IMR-90 (cell line): ENCODE measurements at regions not wholly inside any gene's neighbourhood (a gene's known extent, or its start where the extent isn't known, plus 50 kb on each side); places are given as distances from the start of the nearest gene placed in this dataset.

Source experiments
- ATAC-seq: fragments of 200-7000 bp; cut with Tn5 transposase; 2 replicates; pipeline ENCODE4 v1.9.1; 2020; ENCODE audit warnings: low read depth, mild to moderate bottlenecking, moderate library complexity
- BruUV-seq: library from RNA; stranded (reverse); fragments of 400-500 nt; replicated peaks from 2 replicates; lab custom pipeline; 2021; lab: Mats Ljungman, UMichigan
- CTCF ChIA-PET: fragments of 300-600 bp; formaldehyde crosslinking; extraction: SDS; loops from one replicate; lab custom pipeline; 2021; ENCODE audit warnings: antibody characterized with exemption; lab: Yijun Ruan, JAX
- POLR2A ChIA-PET: fragments of 300-600 bp; sonication (Branson Sonifier 250); formaldehyde crosslinking; loops from one replicate; lab custom pipeline; 2022; ENCODE audit warnings: antibody characterized with exemption; ENCODE audit not compliant: unreplicated experiment; lab: Charles Lee
- DNase-seq: peaks from one replicate; pipeline ENCODE4 v3.0.0; 2013
- H2AFZ ChIP-seq: replicated peaks from 2 replicates; pipeline ENCODE3; 2013; ENCODE audit warnings: low read length, mild to moderate bottlenecking; ENCODE audit not compliant: poor library complexity
- H2AK5ac ChIP-seq: 2 replicates; pipeline ENCODE4 v1.6.1; 2013; ENCODE audit warnings: low read depth, low read length, inconsistent platforms
- H2AK9ac ChIP-seq: replicated peaks from 2 replicates; pipeline ENCODE3; 2013; ENCODE audit warnings: mild to moderate bottlenecking, low read depth, low read length, moderate library complexity; ENCODE audit not compliant: poor library complexity
- H2BK120ac ChIP-seq: 2 replicates; pipeline ENCODE4 v1.6.1; 2013; ENCODE audit warnings: low read depth, low read length, inconsistent platforms
- H2BK15ac ChIP-seq: 3 replicates; pipeline ENCODE4 v1.6.1; 2013; ENCODE audit warnings: low read depth, low read length, inconsistent platforms
- H2BK20ac ChIP-seq: 2 replicates; pipeline ENCODE4 v1.6.1; 2013; ENCODE audit warnings: low read depth, mild to moderate bottlenecking, inconsistent platforms, low read length, moderate library complexity
- H2BK5ac ChIP-seq: 2 replicates; pipeline ENCODE4 v1.6.1; 2013; ENCODE audit warnings: mild to moderate bottlenecking, low read depth, low read length, inconsistent platforms; ENCODE audit not compliant: poor library complexity, severe bottlenecking
- H3K14ac ChIP-seq: replicated peaks from 2 replicates; pipeline ENCODE4 v1.6.1; 2013; ENCODE audit warnings: low read depth, low read length, inconsistent platforms
- H3K18ac ChIP-seq: 2 replicates; pipeline ENCODE4 v1.6.1; 2013; ENCODE audit warnings: low read depth, low read length, control low read depth
- H3K23ac ChIP-seq: 2 replicates; pipeline ENCODE4 v1.6.1; 2013; ENCODE audit warnings: low read depth, low read length, inconsistent platforms
- H3K27ac ChIP-seq: 2 replicates; pipeline ENCODE4 v1.5.1; 2013; ENCODE audit warnings: mild to moderate bottlenecking, control low read depth, low read length; ENCODE audit not compliant: insufficient read depth
- H3K27me3 ChIP-seq: 2 replicates; pipeline ENCODE4 v1.6.1; 2013; ENCODE audit warnings: low read length; ENCODE audit not compliant: control insufficient read depth, insufficient read depth
- H3K36me3 ChIP-seq: 2 replicates; pipeline ENCODE4 v1.6.1; 2013; ENCODE audit warnings: low read length, mixed read lengths; ENCODE audit not compliant: control insufficient read depth, insufficient read depth
- H3K4ac ChIP-seq: 2 replicates; pipeline ENCODE4 v1.6.1; 2013; ENCODE audit warnings: low read depth, low read length, inconsistent platforms
- H3K4me1 ChIP-seq: 2 replicates; pipeline ENCODE4 v1.6.1; 2013; ENCODE audit warnings: low read length, mixed read lengths; ENCODE audit not compliant: control insufficient read depth, insufficient read depth
- H3K4me2 ChIP-seq: 2 replicates; pipeline ENCODE4 v1.6.1; 2013; ENCODE audit warnings: low read depth, mild to moderate bottlenecking, control low read depth, low read length, moderate library complexity
- H3K4me3 ChIP-seq: 2 replicates; pipeline ENCODE4 v1.5.1; 2013; ENCODE audit warnings: low read depth, mild to moderate bottlenecking, control low read depth, low read length, moderate library complexity; ENCODE audit not compliant: insufficient read depth
- H3K56ac ChIP-seq: 2 replicates; pipeline ENCODE4 v1.6.1; 2013; ENCODE audit warnings: low read length, inconsistent platforms; ENCODE audit not compliant: insufficient read depth; ENCODE audit errors: extremely low read depth
- H3K79me1 ChIP-seq, 2 experiments: 2 replicates each; pipeline ENCODE4 v1.6.1; 2013; ENCODE audit warnings: low read length in 2 of 2, inconsistent platforms in 1 of 2, low read depth in 1 of 2
- H3K9ac ChIP-seq: 2 replicates; pipeline ENCODE4 v1.6.1; 2013; ENCODE audit warnings: low read depth, low read length, control low read depth
- H3K9me1 ChIP-seq: 2 replicates; pipeline ENCODE4 v1.6.1; 2013; ENCODE audit warnings: low read length, inconsistent platforms; ENCODE audit not compliant: insufficient read depth
- H3K9me3 ChIP-seq: 2 replicates; pipeline ENCODE4 v1.6.1; 2013; ENCODE audit warnings: low read length; ENCODE audit not compliant: control insufficient read depth, insufficient read depth
- H4K20me1 ChIP-seq: 2 replicates; pipeline ENCODE4 v1.6.1; 2013; ENCODE audit warnings: low read length, inconsistent platforms; ENCODE audit not compliant: insufficient read depth
- H4K5ac ChIP-seq: 2 replicates; pipeline ENCODE4 v1.6.1; 2013; ENCODE audit warnings: mild to moderate bottlenecking, low read depth, low read length, control low read depth
- H4K8ac ChIP-seq, 2 experiments: 2 replicates each; pipeline ENCODE4 v1.6.1; 2013; ENCODE audit warnings: low read depth in 2 of 2, low read length in 2 of 2, control low read depth in 1 of 2, inconsistent platforms in 1 of 2
- H4K91ac ChIP-seq: 2 replicates; pipeline ENCODE4 v1.6.1; 2013; ENCODE audit warnings: low read depth, low read length, inconsistent platforms; ENCODE audit not compliant: insufficient read depth
- CEBPB ChIP-seq: IDR thresholded peaks from 2 replicates; pipeline ENCODE4 v1.6.1; 2012; ENCODE audit warnings: low read depth, low read length, improper control_type of control experiment
- CHD1 ChIP-seq: IDR thresholded peaks from 2 replicates; pipeline ENCODE4 v1.6.1; 2012; ENCODE audit warnings: low read depth, low read length, improper control_type of control experiment
- FOS ChIP-seq: fragments of 150-350 bp; IDR thresholded peaks from 2 replicates; pipeline ENCODE4 v1.6.1; 2016; ENCODE audit warnings: low read depth, low read length
- MAFK ChIP-seq: IDR thresholded peaks from 2 replicates; pipeline ENCODE4 v1.6.1; 2012; ENCODE audit warnings: low read depth, low read length, improper control_type of control experiment
- MXI1 ChIP-seq: IDR thresholded peaks from 2 replicates; pipeline ENCODE4 v1.6.1; 2012; ENCODE audit warnings: low read depth, mild to moderate bottlenecking, low read length, moderate library complexity, borderline replicate concordance
- NFE2L2 ChIP-seq: fragments of 150-350 bp; IDR thresholded peaks from 2 replicates; pipeline ENCODE4 v1.6.1; 2016; ENCODE audit warnings: low read depth, mild to moderate bottlenecking, low read length
- RCOR1 ChIP-seq: IDR thresholded peaks from 2 replicates; pipeline ENCODE4 v1.6.1; 2012; ENCODE audit warnings: mild to moderate bottlenecking, low read length, improper control_type of control experiment; ENCODE audit not compliant: insufficient replicate concordance
- RFX5 ChIP-seq: IDR thresholded peaks from 2 replicates; pipeline ENCODE4 v1.8.0; 2012; ENCODE audit warnings: low read depth, mild to moderate bottlenecking, low read length, moderate library complexity
- SMC3 ChIP-seq: fragments of 150-350 bp; IDR thresholded peaks from 2 replicates; pipeline ENCODE4 v1.6.1; 2016; ENCODE audit warnings: low read depth, mild to moderate bottlenecking, antibody characterized with exemption, low read length, moderate library complexity
- WGBS, 2 experiments: methylation state at CpG; one replicate each; pipeline versions ENCODE4 v1.1.5 to v1.1.7; 2013; ENCODE audit warnings: missing lambda C conversion rate in 2 of 2; ENCODE audit not compliant: insufficient read length in 1 of 2; ENCODE audit errors: extremely low coverage in 2 of 2; 5-methylcytosine and 5-hydroxymethylcytosine counted together
- dilution Hi-C: fragments of 300-500 bp; cut with HindIII; formaldehyde crosslinking; loops from one replicate; pipeline ENCODE4 v1.14.3; 2018; ENCODE audit warnings: low sequenced_read_pairs; ENCODE audit not compliant: unreplicated experiment
- in situ Hi-C: fragments of 300-500 bp; cut with MboI; formaldehyde crosslinking; loops from 3 replicates; pipeline ENCODE4 v1.14.3; 2019; ENCODE audit warnings: low sequenced_read_pairs, inconsistent platforms, mixed read lengths
- intact Hi-C: fragments of 100-400 bp; cut with micrococcal nuclease; formaldehyde crosslinking; loops from 2 replicates; pipeline ENCODE4 v1.10.0; 2022
- TF ChIP-seq, protein P1 (sequence below): fragments of 150-350 bp; IDR thresholded peaks from 2 replicates; pipeline ENCODE4 v1.6.1; 2017; ENCODE audit warnings: mild to moderate bottlenecking, antibody characterized with exemption, low read length, low read depth
- TF ChIP-seq, protein P2 (sequence below): fragments of 150-350 bp; IDR thresholded peaks from 2 replicates; pipeline ENCODE4 v1.6.1; 2016; ENCODE audit warnings: low read depth, mild to moderate bottlenecking, low read length, moderate library complexity, borderline replicate concordance

DNA sequence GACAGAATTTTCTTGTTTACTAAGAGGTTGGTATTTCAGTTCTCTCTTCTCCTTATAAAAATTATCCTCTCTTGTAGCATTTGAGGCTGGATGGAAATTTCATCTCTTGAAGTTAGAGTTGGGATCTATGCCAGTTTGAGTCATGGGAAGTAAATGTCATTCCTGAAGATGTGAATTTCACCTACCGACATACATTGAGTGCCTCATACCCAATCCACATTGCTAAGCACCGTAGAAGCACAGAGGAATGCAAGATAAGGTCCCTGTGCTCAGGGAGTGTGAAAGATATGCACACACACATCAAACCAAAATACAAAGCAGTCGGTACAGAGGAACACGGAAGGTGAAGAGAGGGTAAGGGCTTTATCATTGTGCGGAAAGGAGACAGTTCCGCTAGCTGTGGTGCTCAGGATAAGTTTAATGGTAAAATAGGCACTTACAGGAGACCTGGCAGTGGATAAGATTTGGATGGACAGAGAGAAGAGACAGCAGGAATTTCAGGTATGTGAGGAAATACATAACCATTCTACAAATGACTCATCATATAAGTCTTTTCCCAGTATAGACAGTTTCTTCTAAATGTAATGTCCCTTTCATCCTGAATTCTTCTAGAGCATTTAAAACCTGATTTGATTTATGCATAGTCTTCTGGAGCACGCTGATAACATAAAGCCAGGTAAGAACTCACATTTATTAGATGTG lies 205.3 kb upstream of the ST6GAL2 start:
- intact Hi-C loops (no loop called here), dilution Hi-C loops (no loop called here), in situ Hi-C loops (no loop called here)
- Histone ChIP-seq H3K36me3 (no peaks in the 10 kb centered on the region), H3K4me1 (no peaks in the 10 kb centered on the region), H4K8ac (no peak overlapping the region), H3K9me1 (no peaks in the 10 kb centered on the region), H2BK5ac (no peak overlapping the region), H2BK20ac (no peak overlapping the region), H3K9me3 (peaks cover 4% of the 10 kb centered on the region), H3K4ac (no peak overlapping the region), H2AK5ac (no peak overlapping the region), H2AK9ac (no peak overlapping the region), H3K79me1 (no peaks in the 10 kb centered on the region), H3K14ac (no peak overlapping the region), H4K5ac (no peak overlapping the region), H3K18ac (no peak overlapping the region), H3K27ac (no peak overlapping the region), H3K4me2 (no peak overlapping the region), H2BK120ac (no peak overlapping the region), H4K20me1 (no peaks in the 10 kb centered on the region), H3K9ac (no peak overlapping the region), H4K91ac (no peak overlapping the region), H3K23ac (no peak overlapping the region), H2BK15ac (no peak overlapping the region), H3K27me3 (no peaks in the 10 kb centered on the region), H3K4me3 (no peak overlapping the region), H2AFZ (no peak overlapping the region), H3K56ac (no peak overlapping the region)
- no CpG with 5 or more reads among the region's 7 CpGs for WGBS, 2 experiments
- TF ChIP-seq MXI1 (no peak), CHD1 (no peak), MAFK (no peak), SMC3 (no peak), FOS (no peak), RCOR1 (no peak), CEBPB (no peak), RFX5 (no peak), NFE2L2 (no peak)
- TF ChIP-seq, protein P1, sequence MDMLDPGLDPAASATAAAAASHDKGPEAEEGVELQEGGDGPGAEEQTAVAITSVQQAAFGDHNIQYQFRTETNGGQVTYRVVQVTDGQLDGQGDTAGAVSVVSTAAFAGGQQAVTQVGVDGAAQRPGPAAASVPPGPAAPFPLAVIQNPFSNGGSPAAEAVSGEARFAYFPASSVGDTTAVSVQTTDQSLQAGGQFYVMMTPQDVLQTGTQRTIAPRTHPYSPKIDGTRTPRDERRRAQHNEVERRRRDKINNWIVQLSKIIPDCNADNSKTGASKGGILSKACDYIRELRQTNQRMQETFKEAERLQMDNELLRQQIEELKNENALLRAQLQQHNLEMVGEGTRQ: no peak
- TF ChIP-seq, protein P2, sequence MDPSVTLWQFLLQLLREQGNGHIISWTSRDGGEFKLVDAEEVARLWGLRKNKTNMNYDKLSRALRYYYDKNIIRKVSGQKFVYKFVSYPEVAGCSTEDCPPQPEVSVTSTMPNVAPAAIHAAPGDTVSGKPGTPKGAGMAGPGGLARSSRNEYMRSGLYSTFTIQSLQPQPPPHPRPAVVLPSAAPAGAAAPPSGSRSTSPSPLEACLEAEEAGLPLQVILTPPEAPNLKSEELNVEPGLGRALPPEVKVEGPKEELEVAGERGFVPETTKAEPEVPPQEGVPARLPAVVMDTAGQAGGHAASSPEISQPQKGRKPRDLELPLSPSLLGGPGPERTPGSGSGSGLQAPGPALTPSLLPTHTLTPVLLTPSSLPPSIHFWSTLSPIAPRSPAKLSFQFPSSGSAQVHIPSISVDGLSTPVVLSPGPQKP: no peak
- DNase-seq: no peak
- ATAC-seq: no peak
- no TSS peak for BruUV-seq
- ChIA-PET POLR2A (no interaction called here), CTCF (no interaction called here)
